ENCODE measurements at regions not wholly inside any gene's neighbourhood (a gene's known extent, or its start where the extent isn't known, plus 50 kb on each side); places are given as distances from the start of the nearest gene placed in this dataset.
"Not testable (repeated sequence)": the region's sequence is repeated elsewhere in the genome, so short reads cannot be mapped to it uniquely, and the experiment has no call there.

DNA sequence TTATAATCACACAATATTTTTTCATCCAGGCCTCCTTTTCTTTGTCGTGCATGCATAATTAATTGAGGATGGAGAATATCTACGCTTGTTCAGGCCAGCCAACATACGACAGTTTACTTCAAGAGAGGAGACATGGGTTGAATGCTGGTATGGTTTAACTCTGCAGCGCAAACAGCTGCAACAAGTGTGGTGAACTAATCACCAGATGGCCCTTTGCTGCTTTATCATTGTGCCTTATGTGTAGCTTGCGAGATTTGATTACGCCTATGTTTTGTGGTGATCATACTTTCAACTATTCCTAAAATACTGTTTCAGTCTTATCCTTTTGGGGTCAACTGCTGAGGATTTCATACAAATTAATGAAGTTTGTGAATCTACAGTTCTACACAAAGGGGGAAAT is 105.6 kb downstream of the IGLL1 start:
- TF ChIP-seq, protein P1, sequence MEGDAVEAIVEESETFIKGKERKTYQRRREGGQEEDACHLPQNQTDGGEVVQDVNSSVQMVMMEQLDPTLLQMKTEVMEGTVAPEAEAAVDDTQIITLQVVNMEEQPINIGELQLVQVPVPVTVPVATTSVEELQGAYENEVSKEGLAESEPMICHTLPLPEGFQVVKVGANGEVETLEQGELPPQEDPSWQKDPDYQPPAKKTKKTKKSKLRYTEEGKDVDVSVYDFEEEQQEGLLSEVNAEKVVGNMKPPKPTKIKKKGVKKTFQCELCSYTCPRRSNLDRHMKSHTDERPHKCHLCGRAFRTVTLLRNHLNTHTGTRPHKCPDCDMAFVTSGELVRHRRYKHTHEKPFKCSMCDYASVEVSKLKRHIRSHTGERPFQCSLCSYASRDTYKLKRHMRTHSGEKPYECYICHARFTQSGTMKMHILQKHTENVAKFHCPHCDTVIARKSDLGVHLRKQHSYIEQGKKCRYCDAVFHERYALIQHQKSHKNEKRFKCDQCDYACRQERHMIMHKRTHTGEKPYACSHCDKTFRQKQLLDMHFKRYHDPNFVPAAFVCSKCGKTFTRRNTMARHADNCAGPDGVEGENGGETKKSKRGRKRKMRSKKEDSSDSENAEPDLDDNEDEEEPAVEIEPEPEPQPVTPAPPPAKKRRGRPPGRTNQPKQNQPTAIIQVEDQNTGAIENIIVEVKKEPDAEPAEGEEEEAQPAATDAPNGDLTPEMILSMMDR (IDR thresholded peaks at IDR 0.05; ENCODE audit: low read length): not testable (repeated sequence)
- not testable (repeated sequence) for TF ChIP-seq EZH2 (IDR thresholded peaks at IDR 0.05; ENCODE audit: borderline replicate concordance, low read length)

Measured in OCI-LY1 (cell line).